ENCODE measurements at regions not wholly inside any gene's neighbourhood (a gene's known extent, or its start where the extent isn't known, plus 50 kb on each side); places are given as distances from the start of the nearest gene placed in this dataset.

DNA sequence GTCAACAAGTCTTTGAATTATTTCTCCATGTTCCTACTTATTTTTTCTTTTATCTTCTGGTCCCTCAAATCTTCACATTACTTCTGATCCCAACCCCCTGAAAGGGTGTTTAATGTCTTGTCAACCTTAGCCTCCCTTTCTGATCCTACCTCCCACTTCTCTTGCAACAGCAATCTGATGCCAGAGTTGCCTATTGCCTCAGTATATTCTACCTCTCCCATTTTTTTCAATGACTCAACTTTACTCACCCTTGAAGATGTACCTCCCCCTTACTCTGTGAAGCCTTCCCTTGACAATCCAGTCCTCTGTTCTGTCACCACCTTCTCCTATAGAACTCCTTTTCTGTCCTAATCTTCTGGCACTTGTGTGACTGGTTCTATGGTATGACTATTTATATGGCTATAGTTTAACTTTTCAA is 99.5 kb upstream of the CD55 start:
- TF ChIP-seq, protein P1, sequence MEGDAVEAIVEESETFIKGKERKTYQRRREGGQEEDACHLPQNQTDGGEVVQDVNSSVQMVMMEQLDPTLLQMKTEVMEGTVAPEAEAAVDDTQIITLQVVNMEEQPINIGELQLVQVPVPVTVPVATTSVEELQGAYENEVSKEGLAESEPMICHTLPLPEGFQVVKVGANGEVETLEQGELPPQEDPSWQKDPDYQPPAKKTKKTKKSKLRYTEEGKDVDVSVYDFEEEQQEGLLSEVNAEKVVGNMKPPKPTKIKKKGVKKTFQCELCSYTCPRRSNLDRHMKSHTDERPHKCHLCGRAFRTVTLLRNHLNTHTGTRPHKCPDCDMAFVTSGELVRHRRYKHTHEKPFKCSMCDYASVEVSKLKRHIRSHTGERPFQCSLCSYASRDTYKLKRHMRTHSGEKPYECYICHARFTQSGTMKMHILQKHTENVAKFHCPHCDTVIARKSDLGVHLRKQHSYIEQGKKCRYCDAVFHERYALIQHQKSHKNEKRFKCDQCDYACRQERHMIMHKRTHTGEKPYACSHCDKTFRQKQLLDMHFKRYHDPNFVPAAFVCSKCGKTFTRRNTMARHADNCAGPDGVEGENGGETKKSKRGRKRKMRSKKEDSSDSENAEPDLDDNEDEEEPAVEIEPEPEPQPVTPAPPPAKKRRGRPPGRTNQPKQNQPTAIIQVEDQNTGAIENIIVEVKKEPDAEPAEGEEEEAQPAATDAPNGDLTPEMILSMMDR (conservative IDR thresholded peaks at IDR 0.05) = no peak
- no peak for TF ChIP-seq ZFX (IDR thresholded peaks at IDR 0.05)
